Kidney epithelial cell (primary cell): ENCODE measurements at regions not wholly inside any gene's neighbourhood (a gene's known extent, or its start where the extent isn't known, plus 50 kb on each side); places are given as distances from the start of the nearest gene placed in this dataset.

Experiments
- DNase-seq: peaks from one replicate; pipeline ENCODE4 v3.0.0-alpha.2; 2010; ENCODE audit warnings: low read depth
- H3K27me3 ChIP-seq: 2 replicates; pipeline ENCODE4 v1.6.0; 2011; ENCODE audit warnings: low read length; ENCODE audit not compliant: control insufficient read depth, insufficient read depth
- H3K36me3 ChIP-seq: 2 replicates; pipeline ENCODE4 v1.5.1; 2011; ENCODE audit warnings: low read length; ENCODE audit not compliant: control insufficient read depth, insufficient read depth
- H3K4me3 ChIP-seq: 2 replicates; pipeline ENCODE4 v1.5.1; 2011; ENCODE audit warnings: low read depth, mild to moderate bottlenecking, control low read depth, low read length
- TF ChIP-seq, protein P1 (sequence below): IDR thresholded peaks from 2 replicates; pipeline ENCODE4 v1.5.1; 2011; ENCODE audit warnings: mild to moderate bottlenecking, moderate library complexity, low read length, control low read depth, inconsistent platforms; ENCODE audit not compliant: insufficient read depth, poor library complexity, severe bottlenecking

GRCh38 chr7:53811555-53812079, 730.6 kb upstream of the VSTM2A start:
- H3K4me3 ChIP-seq = no peak overlapping the region
- H3K27me3 ChIP-seq = no peaks in the 10 kb centered on the region
- H3K36me3 ChIP-seq = no peaks in the 10 kb centered on the region
- DNase-seq = no peak
- TF ChIP-seq, protein P1, sequence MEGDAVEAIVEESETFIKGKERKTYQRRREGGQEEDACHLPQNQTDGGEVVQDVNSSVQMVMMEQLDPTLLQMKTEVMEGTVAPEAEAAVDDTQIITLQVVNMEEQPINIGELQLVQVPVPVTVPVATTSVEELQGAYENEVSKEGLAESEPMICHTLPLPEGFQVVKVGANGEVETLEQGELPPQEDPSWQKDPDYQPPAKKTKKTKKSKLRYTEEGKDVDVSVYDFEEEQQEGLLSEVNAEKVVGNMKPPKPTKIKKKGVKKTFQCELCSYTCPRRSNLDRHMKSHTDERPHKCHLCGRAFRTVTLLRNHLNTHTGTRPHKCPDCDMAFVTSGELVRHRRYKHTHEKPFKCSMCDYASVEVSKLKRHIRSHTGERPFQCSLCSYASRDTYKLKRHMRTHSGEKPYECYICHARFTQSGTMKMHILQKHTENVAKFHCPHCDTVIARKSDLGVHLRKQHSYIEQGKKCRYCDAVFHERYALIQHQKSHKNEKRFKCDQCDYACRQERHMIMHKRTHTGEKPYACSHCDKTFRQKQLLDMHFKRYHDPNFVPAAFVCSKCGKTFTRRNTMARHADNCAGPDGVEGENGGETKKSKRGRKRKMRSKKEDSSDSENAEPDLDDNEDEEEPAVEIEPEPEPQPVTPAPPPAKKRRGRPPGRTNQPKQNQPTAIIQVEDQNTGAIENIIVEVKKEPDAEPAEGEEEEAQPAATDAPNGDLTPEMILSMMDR = no peak

DNA sequence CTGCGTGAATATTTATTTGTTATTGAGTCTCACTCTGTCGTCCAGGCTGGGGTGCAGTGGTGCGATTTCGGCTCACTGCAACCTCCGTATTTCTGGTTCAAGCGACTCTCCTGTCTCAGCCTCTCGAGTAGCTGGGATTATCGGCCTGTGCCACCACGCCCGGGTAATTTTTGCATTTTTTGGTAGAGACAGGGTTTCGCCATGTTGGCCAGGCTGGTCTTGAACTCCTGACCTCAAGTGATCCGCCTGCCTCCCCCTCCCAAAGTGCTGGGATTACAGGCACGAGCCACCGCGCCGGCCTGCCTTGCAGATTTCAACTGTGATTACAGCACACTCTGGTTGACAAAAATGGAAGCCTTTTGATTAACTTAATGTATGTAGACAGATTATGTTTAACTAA, 730.0 kb upstream of the VSTM2A start:
- DNase-seq = no peak
- Histone ChIP-seq H3K4me3 (no peak overlapping the region), H3K36me3 (no peaks in the 10 kb centered on the region), H3K27me3 (no peaks in the 10 kb centered on the region)
- TF ChIP-seq, protein P1 = no peak

GRCh38 chr7:53835301-53835700, 706.9 kb upstream of the VSTM2A start:
- DNase-seq = no peak
- Histone ChIP-seq H3K4me3 (no peak overlapping the region), H3K36me3 (no peaks in the 10 kb centered on the region), H3K27me3 (no peaks in the 10 kb centered on the region)
- TF ChIP-seq, protein P1 = no peak

DNA sequence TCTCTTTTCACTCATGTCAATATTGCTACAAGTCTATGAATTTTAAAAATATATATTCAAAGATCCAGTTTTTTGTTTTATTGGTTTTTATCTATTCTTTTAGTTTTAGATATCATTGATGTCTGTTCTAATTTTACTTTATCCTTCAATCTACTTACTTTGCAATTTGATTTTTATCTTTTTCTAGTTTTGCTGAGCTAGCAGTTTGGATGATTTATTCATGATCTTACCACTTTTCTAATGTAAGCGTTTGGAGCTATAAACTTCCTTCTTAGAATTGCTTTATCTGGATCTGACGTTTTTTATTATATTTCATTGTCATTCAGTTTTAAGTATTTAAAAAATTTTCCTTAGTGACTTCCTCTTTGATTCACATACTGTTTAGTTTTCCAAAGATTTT, 664.5 kb upstream of the VSTM2A start:
- Histone ChIP-seq H3K36me3 (no peaks in the 10 kb centered on the region), H3K27me3 (no peaks in the 10 kb centered on the region), H3K4me3 (no peak overlapping the region)
- TF ChIP-seq, protein P1 = no peak
- no peak for DNase-seq

- no peaks in the 10 kb centered on the region for H3K36me3 ChIP-seq
- H3K4me3 ChIP-seq = no peak overlapping the region
- TF ChIP-seq, protein P1 = no peak
- no peaks in the 10 kb centered on the region for H3K27me3 ChIP-seq
- DNase-seq = no peak
Observed at GRCh38 chr7:53900856-53901528, 641.2 kb upstream of the VSTM2A start.

DNA sequence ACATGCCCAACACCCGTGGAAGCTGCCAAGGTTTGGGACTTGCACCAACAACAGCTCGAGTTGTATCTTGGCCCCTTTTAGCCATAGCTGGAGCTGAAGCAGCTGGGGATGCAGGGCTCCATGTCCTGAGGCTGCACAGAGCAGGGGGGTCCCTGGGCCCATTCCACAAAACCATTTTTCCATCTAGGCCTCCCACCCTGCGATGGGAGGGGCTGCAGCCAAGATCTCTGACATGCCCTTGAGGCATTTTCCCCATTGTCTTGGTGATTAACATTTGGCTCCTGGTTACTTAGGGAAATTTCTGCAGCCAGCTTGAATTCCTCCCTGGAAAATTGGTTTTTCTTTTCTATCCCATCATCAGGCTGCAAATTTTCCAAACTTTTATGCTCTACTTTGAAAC, 637.8 kb upstream of the VSTM2A start:
- DNase-seq = no peak
- H3K36me3 ChIP-seq = no peaks in the 10 kb centered on the region
- TF ChIP-seq, protein P1 = no peak
- no peak overlapping the region for H3K4me3 ChIP-seq
- no peaks in the 10 kb centered on the region for H3K27me3 ChIP-seq
